Uterus (tissue), 2 donors: ENCODE measurements at regions not wholly inside any gene's neighbourhood (a gene's known extent, or its start where the extent isn't known, plus 50 kb on each side); places are given as distances from the start of the nearest gene placed in this dataset.

Experiments used
- CTCF ChIP-seq, 4 experiments: fragments of 200-600 bp in 2 of 4; fragments of 450-650 bp in 2 of 4; sonication (generic) in 2 of 4; IDR thresholded peaks; one replicate each; pipeline ENCODE4 v1.5.1; 2016 to 2019; ENCODE audit warnings: antibody characterized with exemption in 4 of 4, mild to moderate bottlenecking in 2 of 4, moderate library complexity in 1 of 4
- POLR2A ChIP-seq, 2 donors: fragments of 450-650 bp; IDR thresholded peaks; one replicate each; pipeline ENCODE4 v1.6.1; 2016; ENCODE audit warnings: antibody characterized with exemption in 2 of 2, mild to moderate bottlenecking in 1 of 2, moderate library complexity in 1 of 2

- no peak for TF ChIP-seq CTCF (IDR thresholded peaks at IDR 0.05)
- TF ChIP-seq POLR2A (IDR thresholded peaks at IDR 0.05), result no peak
Observed at GRCh38 chr9:80843028-80843427, 846.3 kb downstream of the TLE1 start.
